ENCODE measurements at regions not wholly inside any gene's neighbourhood (a gene's known extent, or its start where the extent isn't known, plus 50 kb on each side); places are given as distances from the start of the nearest gene placed in this dataset.
"Not testable (repeated sequence)": the region's sequence is repeated elsewhere in the genome, so short reads cannot be mapped to it uniquely, and the experiment has no call there.

DNA sequence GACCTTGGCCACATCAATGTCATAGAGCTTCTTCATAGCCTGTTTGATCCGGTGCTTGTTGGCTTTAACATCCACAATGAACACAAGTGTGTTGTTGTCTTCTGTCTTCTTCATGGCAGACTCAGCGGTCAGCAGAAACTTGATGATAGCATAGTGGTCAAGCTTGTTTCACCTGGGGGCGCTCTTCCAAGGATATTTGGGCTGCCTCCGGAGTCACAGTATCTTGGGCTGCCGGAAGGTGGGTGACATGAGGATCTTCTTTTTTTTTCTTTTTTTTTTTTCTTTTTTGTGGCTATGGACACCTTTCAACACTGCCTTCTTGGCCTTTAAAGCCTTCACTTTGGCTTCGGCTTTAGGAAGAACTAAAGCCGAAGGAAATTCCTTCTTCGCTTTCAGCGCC, 244.6 kb downstream of the GJA1 start:
- Histone ChIP-seq H3K9me3 (ENCODE audit: low read length) (no peaks in the 10 kb centered on the region), H3K4me1 (ENCODE audit: insufficient read depth, low read length) (no peaks in the 10 kb centered on the region), H3K4me3 (ENCODE audit: low read length) (no peak overlapping the region), H3K9ac (ENCODE audit: low read length) (no peak overlapping the region), H3K36me3 (ENCODE audit: low read depth, low read length) (no peaks in the 10 kb centered on the region), H3K9me2 (replicated peaks; ENCODE audit: low read length) (no peaks in the 10 kb centered on the region), H3K79me2 (ENCODE audit: low read length) (no peaks in the 10 kb centered on the region), H3K27me3 (ENCODE audit: low read length) (no peaks in the 10 kb centered on the region), H3K4me2 (ENCODE audit: low read length) (no peak overlapping the region), H2AFZ (ENCODE audit: low read length) (no peak overlapping the region), H4K20me1 (ENCODE audit: low read length) (no peaks in the 10 kb centered on the region), H3F3A (ENCODE audit: low read length, unreplicated experiment) (no peaks in the 10 kb centered on the region), H3K27ac (ENCODE audit: low read length) (no peak overlapping the region)
- TF ChIP-seq EZH2 (IDR thresholded peaks at IDR 0.05; ENCODE audit: low read length, unreplicated experiment), result no peak
- TF ChIP-seq EZH2phosphoT487 (IDR thresholded peaks at IDR 0.05; ENCODE audit: borderline replicate concordance, low read length), result no peak
- TF ChIP-seq, protein P1, sequence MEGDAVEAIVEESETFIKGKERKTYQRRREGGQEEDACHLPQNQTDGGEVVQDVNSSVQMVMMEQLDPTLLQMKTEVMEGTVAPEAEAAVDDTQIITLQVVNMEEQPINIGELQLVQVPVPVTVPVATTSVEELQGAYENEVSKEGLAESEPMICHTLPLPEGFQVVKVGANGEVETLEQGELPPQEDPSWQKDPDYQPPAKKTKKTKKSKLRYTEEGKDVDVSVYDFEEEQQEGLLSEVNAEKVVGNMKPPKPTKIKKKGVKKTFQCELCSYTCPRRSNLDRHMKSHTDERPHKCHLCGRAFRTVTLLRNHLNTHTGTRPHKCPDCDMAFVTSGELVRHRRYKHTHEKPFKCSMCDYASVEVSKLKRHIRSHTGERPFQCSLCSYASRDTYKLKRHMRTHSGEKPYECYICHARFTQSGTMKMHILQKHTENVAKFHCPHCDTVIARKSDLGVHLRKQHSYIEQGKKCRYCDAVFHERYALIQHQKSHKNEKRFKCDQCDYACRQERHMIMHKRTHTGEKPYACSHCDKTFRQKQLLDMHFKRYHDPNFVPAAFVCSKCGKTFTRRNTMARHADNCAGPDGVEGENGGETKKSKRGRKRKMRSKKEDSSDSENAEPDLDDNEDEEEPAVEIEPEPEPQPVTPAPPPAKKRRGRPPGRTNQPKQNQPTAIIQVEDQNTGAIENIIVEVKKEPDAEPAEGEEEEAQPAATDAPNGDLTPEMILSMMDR (conservative IDR thresholded peaks at IDR 0.05; ENCODE audit: low read depth, low read length), result no peak
- POLR2A ChIA-PET (ENCODE audit: unreplicated experiment), result no interaction called here
- ATAC-seq (no peak), DNase-seq (no peak)
- BruUV-seq (replicated peaks), result no TSS peak
- intact Hi-C loops (cut with micrococcal nuclease), result no loop called here
- CTCF ChIA-PET, result no interaction called here

DNA sequence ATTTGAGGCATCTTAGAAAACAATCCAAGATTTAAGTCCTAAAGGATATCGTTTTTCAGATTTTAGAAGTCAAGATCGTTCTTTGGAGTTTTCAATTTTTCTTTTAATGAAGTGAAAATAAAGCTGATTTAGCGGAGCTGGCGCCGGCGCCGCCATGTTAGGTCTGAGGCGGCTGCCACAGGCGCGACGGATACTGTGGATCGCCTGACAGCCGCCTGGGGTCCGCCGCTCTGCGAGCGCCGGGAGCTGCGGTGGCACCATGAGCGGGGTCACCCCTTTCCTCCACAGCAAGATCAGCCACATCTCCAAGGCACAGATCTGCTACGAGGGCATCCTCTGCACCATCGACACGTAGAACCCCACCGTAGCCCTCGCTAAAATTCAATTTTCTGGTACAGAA, 247.2 kb downstream of the GJA1 start:
- Histone ChIP-seq H3K9me3 (ENCODE audit: low read length) (no peaks in the 10 kb centered on the region), H3K36me3 (ENCODE audit: low read depth, low read length) (no peaks in the 10 kb centered on the region), H4K20me1 (ENCODE audit: low read length) (no peaks in the 10 kb centered on the region), H3K4me1 (ENCODE audit: insufficient read depth, low read length) (no peaks in the 10 kb centered on the region), H3K27me3 (ENCODE audit: low read length) (no peaks in the 10 kb centered on the region), H3K79me2 (ENCODE audit: low read length) (no peaks in the 10 kb centered on the region), H3K4me3 (ENCODE audit: low read length) (no peak overlapping the region), H3K9me2 (replicated peaks; ENCODE audit: low read length) (no peaks in the 10 kb centered on the region), H3K9ac (ENCODE audit: low read length) (no peak overlapping the region), H3K27ac (ENCODE audit: low read length) (no peak overlapping the region), H3F3A (ENCODE audit: low read length, unreplicated experiment) (no peaks in the 10 kb centered on the region), H3K4me2 (ENCODE audit: low read length) (no peak overlapping the region), H2AFZ (ENCODE audit: low read length) (no peak overlapping the region)
- CTCF ChIA-PET, result no interaction called here
- POLR2A ChIA-PET (ENCODE audit: unreplicated experiment), result no interaction called here
- TF ChIP-seq EZH2 (IDR thresholded peaks at IDR 0.05; ENCODE audit: low read length, unreplicated experiment), result no peak
- TF ChIP-seq EZH2phosphoT487 (IDR thresholded peaks at IDR 0.05; ENCODE audit: borderline replicate concordance, low read length), result no peak
- TF ChIP-seq, protein P1 (conservative IDR thresholded peaks at IDR 0.05; ENCODE audit: low read depth, low read length), result no peak
- DNase-seq (no peak), ATAC-seq (no peak)
- no TSS peak for BruUV-seq (replicated peaks)
- intact Hi-C loops (cut with micrococcal nuclease), result no loop called here

DNA sequence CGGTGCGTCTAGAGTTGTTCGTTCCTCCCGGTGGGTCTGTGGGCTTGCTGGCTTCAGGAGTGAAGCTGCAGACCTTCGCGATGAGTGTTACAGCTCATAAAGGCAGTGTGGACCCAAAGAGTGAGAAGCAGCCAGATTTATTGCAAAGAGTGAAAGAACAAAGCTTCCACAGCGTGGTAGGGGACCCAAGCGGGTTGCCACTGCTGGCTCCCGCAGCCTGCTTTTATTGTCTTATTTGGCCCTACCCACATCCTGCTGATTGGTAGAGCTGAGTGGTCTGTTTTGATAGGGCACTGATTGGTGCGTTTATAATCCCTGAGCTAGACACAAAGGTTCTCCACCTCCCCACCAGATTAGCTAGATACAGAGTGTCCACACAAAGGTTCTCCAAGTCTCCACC, 250.4 kb downstream of the GJA1 start:
- H3K79me2 ChIP-seq (ENCODE audit: low read length); intact Hi-C loops (cut with micrococcal nuclease); H3K9me2 ChIP-seq (replicated peaks; ENCODE audit: low read length); H3K4me2 ChIP-seq (ENCODE audit: low read length); H3K9me3 ChIP-seq (ENCODE audit: low read length); H3K4me3 ChIP-seq (ENCODE audit: low read length); H3K36me3 ChIP-seq (ENCODE audit: low read depth, low read length); H3K27me3 ChIP-seq (ENCODE audit: low read length); BruUV-seq (replicated peaks); H3K27ac ChIP-seq (ENCODE audit: low read length); DNase-seq; H2AFZ ChIP-seq (ENCODE audit: low read length); H3K9ac ChIP-seq (ENCODE audit: low read length); H3F3A ChIP-seq (ENCODE audit: low read length, unreplicated experiment); CTCF ChIA-PET; ATAC-seq; H4K20me1 ChIP-seq (ENCODE audit: low read length); H3K4me1 ChIP-seq (ENCODE audit: insufficient read depth, low read length); POLR2A ChIA-PET (ENCODE audit: unreplicated experiment): not testable (repeated sequence)

Data from PC-3 (cell line).